Erythroblast (primary cell): ENCODE measurements at regions not wholly inside any gene's neighbourhood (a gene's known extent, or its start where the extent isn't known, plus 50 kb on each side); places are given as distances from the start of the nearest gene placed in this dataset.

Experiments
- GATA1 ChIP-seq: IDR thresholded peaks from 2 replicates; pipeline ENCODE4 v1.6.1; 2011; ENCODE audit warnings: low read depth, mild to moderate bottlenecking, control low read depth, low read length, moderate library complexity
- POLR2A ChIP-seq: IDR thresholded peaks from 2 replicates; pipeline ENCODE4 v1.6.1; 2011; ENCODE audit warnings: mild to moderate bottlenecking, low read length

GRCh38 chrX:147850875-147851274 lies 60.8 kb upstream of the FMR1 start:
- TF ChIP-seq POLR2A (no peak), GATA1 (no peak)
